Adrenal gland (tissue), 5 donors: ENCODE measurements at regions not wholly inside any gene's neighbourhood (a gene's known extent, or its start where the extent isn't known, plus 50 kb on each side); places are given as distances from the start of the nearest gene placed in this dataset.

Experiments
- CTCF ChIP-seq, 6 experiments: fragments of 450-650 bp in 4 of 6; fragments of 200-600 bp in 2 of 6; sonication (generic) in 1 of 6; IDR thresholded peaks; 1 replicate in 5 of 6; 2 replicates in 1 of 6; pipeline versions ENCODE4 v1.5.1 to v1.8.0; 2016 to 2021; ENCODE audit warnings: antibody characterized with exemption in 6 of 6, mild to moderate bottlenecking in 2 of 6, moderate library complexity in 1 of 6
- POLR2A ChIP-seq, 2 donors: fragments of 450-650 bp; IDR thresholded peaks; one replicate each; pipeline ENCODE4 v1.6.1; 2017; ENCODE audit warnings: antibody characterized with exemption in 2 of 2, mild to moderate bottlenecking in 2 of 2, moderate library complexity in 1 of 2
- donor health status: DM: no; HTN: no; CAD: no.

GRCh38 chr1:30145723-30146303 is 577.6 kb downstream of the MATN1 start:
- TF ChIP-seq CTCF (IDR thresholded peaks at IDR 0.05) (no peak), POLR2A (IDR thresholded peaks at IDR 0.05) (no peak)
